SKM-1 treated with dmso at 0.1 percent for 144 hours (cell line): ENCODE measurements at regions not wholly inside any gene's neighbourhood (a gene's known extent, or its start where the extent isn't known, plus 50 kb on each side); places are given as distances from the start of the nearest gene placed in this dataset.
A peak's percentile ranks its signal among the peaks of the same experiment; 100 is the strongest.

Experiments used
- DNase-seq: peaks from one replicate; lab custom pipeline; 2025; ENCODE audit not compliant: unreplicated experiment; lab: John Stamatoyannopoulos, UW

GRCh38 chr1:194228427-194228826 lies 1042.0 kb upstream of the B3GALT2 start:
- DNase-seq, result no peak

- DNase-seq, result no peak
These were observed 1040.7 kb upstream of the B3GALT2 start for GRCh38 chr1:194227161-194227560.

- peak; percentile 69 for DNase-seq
These were observed 1039.4 kb upstream of the B3GALT2 start for GRCh38 chr1:194225821-194226220.

- no peak for DNase-seq
These were observed 1037.2 kb upstream of the B3GALT2 start for GRCh38 chr1:194223596-194223995.

GRCh38 chr1:194215448-194215847 lies 1029.0 kb upstream of the B3GALT2 start:
- no peak for DNase-seq

GRCh38 chr1:194214735-194215134 lies 1028.3 kb upstream of the B3GALT2 start:
- DNase-seq, result no peak

GRCh38 chr1:194209920-194210319 lies 1023.5 kb upstream of the B3GALT2 start:
- no peak for DNase-seq

- DNase-seq, result no peak
These were observed 1022.3 kb upstream of the B3GALT2 start for GRCh38 chr1:194208674-194209073.

GRCh38 chr1:194196562-194196961 lies 1010.1 kb upstream of the B3GALT2 start:
- no peak for DNase-seq

- no peak for DNase-seq
These were observed 1008.3 kb upstream of the B3GALT2 start for GRCh38 chr1:194194724-194195123.

- no peak for DNase-seq
These were observed 998.6 kb upstream of the B3GALT2 start for GRCh38 chr1:194184974-194185373.

GRCh38 chr1:194184425-194184824 lies 998.0 kb upstream of the B3GALT2 start:
- DNase-seq, result no peak

- DNase-seq, result no peak
These were observed 995.4 kb upstream of the B3GALT2 start for GRCh38 chr1:194181845-194182244.

- no peak for DNase-seq
These were observed 989.8 kb upstream of the B3GALT2 start for GRCh38 chr1:194176212-194176611.

GRCh38 chr1:194175251-194175650 lies 988.8 kb upstream of the B3GALT2 start:
- DNase-seq, result no peak

- no peak for DNase-seq
These were observed 988.1 kb upstream of the B3GALT2 start for GRCh38 chr1:194174528-194174927.

GRCh38 chr1:194171596-194171995 lies 985.2 kb upstream of the B3GALT2 start:
- DNase-seq, result no peak

GRCh38 chr1:194167956-194168640 lies 981.7 kb upstream of the B3GALT2 start:
- no peak for DNase-seq

- DNase-seq, result no peak
These were observed 978.3 kb upstream of the B3GALT2 start for GRCh38 chr1:194164755-194165154.

GRCh38 chr1:194161591-194161990 lies 975.2 kb upstream of the B3GALT2 start:
- no peak for DNase-seq

- no peak for DNase-seq
These were observed 973.5 kb upstream of the B3GALT2 start for GRCh38 chr1:194159941-194160340.

GRCh38 chr1:194155962-194156361 lies 969.5 kb upstream of the B3GALT2 start:
- no peak for DNase-seq

GRCh38 chr1:194151056-194151455 lies 964.6 kb upstream of the B3GALT2 start:
- DNase-seq, result no peak
